GM21447 (cell line): ENCODE measurements at regions not wholly inside any gene's neighbourhood (a gene's known extent, or its start where the extent isn't known, plus 50 kb on each side); places are given as distances from the start of the nearest gene placed in this dataset.
"Not testable (repeated sequence)": the region's sequence is repeated elsewhere in the genome, so short reads cannot be mapped to it uniquely, and the experiment has no call there.

Experiments
- ATAC-seq: cut with Tn5 transposase; IDR thresholded peaks from one replicate; pipeline ENCODE4 v1.9.1; 2021; ENCODE audit not compliant: unreplicated experiment

- not testable (repeated sequence) for ATAC-seq
Observed at GRCh38 chr2:7696556-7696955, 779.3 kb downstream of the RNF144A start.

- no peak for ATAC-seq
Observed at GRCh38 chr2:7697052-7697451, 779.8 kb downstream of the RNF144A start.

- no peak for ATAC-seq
Observed at GRCh38 chr2:7701791-7702190, 784.6 kb downstream of the RNF144A start.

GRCh38 chr2:7703048-7703447 is 785.8 kb downstream of the RNF144A start:
- ATAC-seq = no peak

- no peak for ATAC-seq
Observed at GRCh38 chr2:7703543-7704144, 786.4 kb downstream of the RNF144A start.

- no peak for ATAC-seq
Observed at GRCh38 chr2:7704296-7704865, 787.2 kb downstream of the RNF144A start.

GRCh38 chr2:7706791-7707190 is 789.6 kb downstream of the RNF144A start:
- no peak for ATAC-seq

- ATAC-seq = no peak
Observed at GRCh38 chr2:7707723-7708122, 790.5 kb downstream of the RNF144A start.

GRCh38 chr2:7709907-7710306 is 792.7 kb downstream of the RNF144A start:
- ATAC-seq = no peak

- ATAC-seq = no peak
Observed at GRCh38 chr2:7711167-7711566, 794.0 kb downstream of the RNF144A start.

- ATAC-seq = no peak
Observed at GRCh38 chr2:7719876-7720275, 802.7 kb downstream of the RNF144A start.

GRCh38 chr2:7721413-7721995 is 804.3 kb downstream of the RNF144A start:
- no peak for ATAC-seq

- ATAC-seq = no peak
Observed at GRCh38 chr2:7722212-7722910, 805.1 kb downstream of the RNF144A start.

GRCh38 chr2:7724336-7724735 is 807.1 kb downstream of the RNF144A start:
- no peak for ATAC-seq

- no peak for ATAC-seq
Observed at GRCh38 chr2:7725171-7725849, 808.1 kb downstream of the RNF144A start.

GRCh38 chr2:7725850-7726242 is 808.6 kb downstream of the RNF144A start:
- ATAC-seq = no peak

GRCh38 chr2:7726989-7727388 is 809.8 kb downstream of the RNF144A start:
- ATAC-seq = no peak

- no peak for ATAC-seq
Observed at GRCh38 chr2:7728388-7728787, 811.2 kb downstream of the RNF144A start.

GRCh38 chr2:7730449-7730848 is 813.2 kb downstream of the RNF144A start:
- no peak for ATAC-seq

GRCh38 chr2:7730990-7731389 is 813.8 kb downstream of the RNF144A start:
- ATAC-seq = no peak

- no peak for ATAC-seq
Observed at GRCh38 chr2:7732497-7732896, 815.3 kb downstream of the RNF144A start.
